GM19463 (cell line): ENCODE measurements at regions not wholly inside any gene's neighbourhood (a gene's known extent, or its start where the extent isn't known, plus 50 kb on each side); places are given as distances from the start of the nearest gene placed in this dataset.

ENCODE experiments used
- ATAC-seq: cut with Tn5 transposase; IDR thresholded peaks from one replicate; pipeline ENCODE4 v1.9.1; 2021; ENCODE audit warnings: mild to moderate bottlenecking, moderate library complexity; ENCODE audit not compliant: unreplicated experiment

DNA sequence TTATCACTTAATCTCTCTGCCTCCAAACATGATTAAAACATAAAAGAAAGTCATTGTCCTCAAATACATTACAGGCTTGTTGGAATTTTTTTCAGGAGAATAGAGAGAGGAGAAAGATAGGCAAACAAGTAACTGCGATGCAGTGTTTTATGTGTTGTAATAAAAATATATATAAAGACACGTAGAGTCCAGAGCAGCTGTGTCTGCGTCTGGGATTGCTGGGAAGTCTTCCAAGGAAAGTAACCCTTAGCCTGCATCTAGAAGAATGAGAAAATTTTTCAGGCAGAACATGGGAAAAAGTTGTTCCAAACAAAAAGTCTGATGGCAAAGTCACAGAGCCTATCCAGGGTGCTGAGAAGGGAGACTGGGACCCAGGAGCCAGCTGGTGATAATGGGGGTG lies 91.8 kb upstream of the ST6GAL2 start:
- no peak for ATAC-seq

DNA sequence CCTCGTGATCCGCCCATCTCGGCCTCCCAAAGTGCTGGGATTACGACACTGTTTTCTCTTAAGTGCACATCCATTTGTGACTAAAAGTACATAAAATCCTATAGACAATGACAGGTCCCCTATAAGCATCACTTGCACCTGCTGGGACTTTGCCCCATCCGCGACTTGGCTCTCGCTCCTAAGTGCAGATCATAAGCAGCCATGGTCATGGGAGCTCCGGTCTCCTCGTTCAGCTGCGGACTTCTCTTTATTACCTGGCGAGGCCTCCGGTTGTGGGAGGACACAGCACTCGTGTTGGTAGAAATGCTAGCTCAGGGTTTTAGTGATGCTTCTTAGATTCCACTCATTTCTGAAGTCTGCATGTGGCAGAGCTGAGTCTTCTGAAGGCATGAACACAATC lies 92.7 kb upstream of the ST6GAL2 start:
- ATAC-seq, result no peak

DNA sequence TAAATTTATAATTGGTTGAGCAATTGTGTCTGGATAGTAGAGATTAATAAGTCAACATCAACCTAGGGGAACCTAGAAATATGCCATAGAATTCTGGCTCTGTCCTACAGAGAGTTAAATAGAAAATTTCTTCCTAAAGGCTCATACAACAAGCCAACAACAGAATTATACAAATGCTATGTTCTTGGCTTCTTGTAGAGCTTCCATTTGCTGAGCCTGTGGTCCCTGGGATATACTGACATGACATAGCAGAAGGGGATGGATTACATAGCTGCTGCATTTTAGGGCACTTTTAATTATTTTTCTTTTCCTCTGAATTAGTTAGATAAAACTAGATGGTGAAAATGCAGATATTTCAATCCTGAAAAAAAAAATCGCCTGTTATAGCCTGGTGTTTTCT lies 95.5 kb upstream of the ST6GAL2 start:
- no peak for ATAC-seq

DNA sequence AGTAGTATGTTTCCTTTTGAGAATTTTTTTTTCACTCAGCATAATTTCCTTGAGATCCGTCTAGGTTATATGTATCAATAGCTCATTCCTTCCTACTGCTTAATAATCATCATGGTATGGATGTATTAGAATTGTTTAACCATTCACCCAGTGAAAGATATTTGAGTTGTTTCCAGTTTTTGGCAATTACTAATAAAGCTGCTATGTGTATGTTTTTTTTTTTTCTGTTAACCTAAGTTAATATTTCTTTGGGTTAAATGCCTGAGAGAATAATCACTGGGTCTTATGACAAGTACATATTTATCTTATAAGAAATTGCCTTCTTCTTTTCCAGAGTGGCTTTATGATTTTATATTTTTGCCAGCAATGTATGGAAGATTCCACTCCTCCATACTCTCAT lies 96.4 kb upstream of the ST6GAL2 start:
- ATAC-seq, result no peak

DNA sequence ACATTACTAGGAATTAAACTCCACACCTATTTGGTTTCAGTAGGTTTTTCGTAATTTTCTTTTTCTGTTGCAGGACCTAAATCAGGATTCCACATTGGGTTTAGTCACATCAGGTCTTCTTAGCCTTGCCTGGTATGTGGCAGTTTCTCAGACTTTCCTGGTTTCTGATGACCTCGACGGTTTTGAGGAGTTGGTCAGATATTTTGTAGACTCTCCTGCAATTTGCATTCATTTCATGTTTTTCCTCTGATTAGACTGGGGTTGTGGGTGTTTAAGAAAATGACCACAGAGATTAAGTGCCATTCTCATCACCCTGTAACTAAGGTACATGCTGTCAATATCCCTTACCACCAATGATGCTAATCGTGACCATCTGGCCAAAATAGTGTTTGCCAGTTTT lies 97.3 kb upstream of the ST6GAL2 start:
- ATAC-seq, result no peak

DNA sequence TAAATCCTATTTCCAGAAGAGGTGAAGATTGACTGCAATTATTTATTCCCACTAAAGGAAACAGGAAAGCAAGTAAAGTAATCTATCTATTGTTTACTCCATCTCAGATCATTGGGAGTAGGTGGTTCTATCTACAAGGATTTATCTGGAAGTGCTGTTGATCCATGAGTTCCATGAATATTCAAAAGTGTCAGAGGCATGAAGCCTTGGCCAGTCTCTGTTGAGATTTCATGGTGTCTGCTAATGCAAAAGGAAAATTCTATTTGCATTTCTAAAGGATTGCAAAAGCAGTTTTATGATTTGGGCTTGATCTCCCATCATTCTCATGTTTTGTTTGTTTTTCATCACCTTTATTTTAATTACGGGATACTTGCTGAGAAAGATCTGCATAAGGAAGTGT lies 102.4 kb upstream of the ST6GAL2 start:
- ATAC-seq, result no peak

DNA sequence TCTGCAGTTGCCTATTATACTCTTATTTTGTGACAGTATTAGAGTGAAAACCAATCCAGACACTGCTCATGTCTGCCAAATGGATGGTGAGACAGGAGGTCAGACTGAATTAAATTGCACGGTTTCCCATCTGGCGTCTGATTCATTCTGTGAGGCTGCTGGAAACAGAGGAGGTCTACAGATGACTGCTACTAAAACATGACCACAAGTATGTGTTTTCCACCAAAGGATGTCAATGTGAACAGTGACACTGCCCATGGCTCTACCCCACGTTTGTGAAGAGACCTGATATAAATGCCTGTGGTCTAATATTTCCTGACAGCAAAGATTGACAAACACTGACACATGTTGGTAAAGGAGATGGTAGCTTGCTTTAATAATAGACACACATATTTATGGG lies 104.3 kb upstream of the ST6GAL2 start:
- no peak for ATAC-seq

DNA sequence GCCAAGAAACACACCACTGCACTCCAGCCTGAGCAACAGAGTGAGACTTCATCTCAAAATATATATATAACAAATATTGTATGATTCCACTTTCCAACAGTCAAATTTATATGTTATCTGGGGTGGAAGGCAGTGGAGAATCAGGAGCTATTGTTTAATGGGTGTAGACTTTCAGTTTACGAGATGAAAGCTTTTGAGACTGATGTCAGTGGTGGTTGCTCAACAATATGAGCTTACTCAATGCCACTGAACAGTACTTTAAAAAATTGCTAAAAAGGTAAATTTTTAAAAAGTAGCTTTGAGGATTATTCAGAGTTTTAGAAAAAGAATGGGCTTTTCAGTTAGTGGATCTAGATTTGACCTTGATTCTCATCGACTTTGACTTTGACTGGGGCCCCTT lies 105.9 kb upstream of the ST6GAL2 start:
- no peak for ATAC-seq

DNA sequence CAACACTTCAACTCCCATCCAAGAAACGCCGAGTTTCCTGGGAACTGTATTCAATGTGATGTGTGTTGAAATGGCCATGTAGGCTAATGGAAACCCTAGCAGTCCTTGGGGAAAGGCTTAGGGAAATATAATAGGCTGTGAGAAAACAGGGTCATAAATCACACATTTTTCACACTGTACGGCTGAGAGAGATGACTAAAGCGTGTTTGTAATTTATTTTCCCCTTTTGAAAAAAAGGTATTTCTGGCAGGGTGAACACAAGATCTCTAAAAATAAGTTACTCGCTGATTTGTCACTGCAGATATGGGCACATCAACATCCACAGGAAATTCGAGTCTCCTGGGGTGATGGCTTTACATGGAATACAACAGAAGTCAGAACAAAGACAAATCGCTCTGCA lies 109.6 kb upstream of the ST6GAL2 start:
- ATAC-seq, result no peak

DNA sequence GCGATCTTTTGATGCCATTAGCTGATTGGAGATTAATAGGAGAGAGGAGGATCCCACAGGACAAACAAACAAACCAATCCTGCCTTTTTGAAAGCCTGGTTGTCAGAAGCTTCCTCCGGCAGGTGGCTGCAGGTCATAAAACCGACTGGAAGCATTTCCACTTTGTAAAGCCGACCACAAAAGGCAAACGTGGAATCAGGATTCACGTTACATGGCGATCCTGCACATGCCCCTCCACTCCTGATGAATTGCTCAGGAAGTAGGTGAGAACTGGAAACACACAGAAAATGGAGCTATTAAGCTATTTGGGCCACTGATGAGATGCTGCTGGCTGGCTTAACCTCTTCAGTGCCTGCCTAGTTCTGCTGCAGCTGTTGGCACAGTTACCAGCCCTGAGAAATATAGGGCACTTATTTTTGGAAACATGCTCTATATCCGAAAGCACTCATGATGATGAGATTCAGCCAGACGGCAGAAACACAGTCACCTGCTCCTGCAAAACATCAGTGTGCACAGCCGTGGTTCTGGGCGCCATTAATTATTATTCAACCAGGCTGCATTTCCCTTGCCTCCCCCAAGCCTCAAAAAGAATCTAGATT lies 110.3 kb upstream of the ST6GAL2 start:
- ATAC-seq, result no peak

DNA sequence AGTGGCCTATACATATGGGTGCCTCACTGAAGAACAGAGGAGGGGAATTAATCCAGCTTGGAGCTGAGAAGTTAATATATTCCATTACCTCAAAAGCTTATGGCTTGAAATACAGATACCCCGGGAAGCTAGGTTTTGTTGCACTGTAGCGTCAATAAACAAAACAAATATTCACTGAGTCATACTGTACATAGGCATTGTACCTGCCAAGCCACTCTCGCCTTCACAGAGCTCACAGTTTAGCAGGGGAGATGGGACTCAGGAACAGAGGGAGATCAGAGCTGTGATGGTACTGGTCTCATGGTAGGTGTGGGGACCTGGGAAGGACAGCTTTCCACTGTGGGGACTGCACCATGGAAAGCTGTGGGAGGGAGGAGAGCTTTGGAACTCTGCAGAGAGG lies 111.2 kb upstream of the ST6GAL2 start:
- no peak for ATAC-seq

DNA sequence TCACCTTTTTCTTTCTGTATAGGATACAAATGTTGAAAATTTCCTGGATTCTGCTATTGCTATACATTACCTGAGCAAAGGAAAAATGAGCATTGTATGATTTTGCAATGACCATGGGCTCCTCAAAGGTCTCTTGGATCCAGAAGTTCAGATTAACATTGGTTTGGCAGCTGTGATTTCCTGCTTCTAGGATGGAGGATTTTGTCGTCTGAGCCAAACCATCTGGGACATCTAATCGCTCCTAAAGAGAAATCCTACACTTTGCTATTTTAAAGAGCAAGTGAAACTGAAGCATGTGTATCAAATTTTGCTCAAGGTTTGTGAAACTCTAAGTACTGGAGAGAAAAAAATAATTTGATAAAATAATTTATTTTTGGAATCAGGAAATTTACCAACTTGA lies 115.1 kb upstream of the ST6GAL2 start:
- ATAC-seq, result no peak

DNA sequence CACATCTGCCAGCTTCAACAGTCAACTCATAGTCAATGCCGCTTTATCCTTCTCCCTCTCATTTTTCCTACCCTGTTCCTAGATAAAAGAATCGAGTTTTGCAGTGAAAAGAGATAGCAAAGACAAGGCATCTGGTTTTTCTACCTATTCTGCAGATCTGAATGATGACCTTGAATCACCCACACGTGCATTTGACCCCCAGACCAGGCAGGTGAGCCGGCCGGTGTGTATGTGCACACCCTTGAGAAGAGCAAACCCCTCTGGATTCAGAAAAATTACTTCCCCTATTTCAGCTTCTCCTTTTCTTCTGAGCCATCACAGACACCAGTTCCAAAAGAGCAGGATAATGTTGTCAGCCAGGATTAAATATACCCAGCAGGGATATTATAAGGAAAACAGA lies 115.6 kb upstream of the ST6GAL2 start:
- ATAC-seq, result no peak

DNA sequence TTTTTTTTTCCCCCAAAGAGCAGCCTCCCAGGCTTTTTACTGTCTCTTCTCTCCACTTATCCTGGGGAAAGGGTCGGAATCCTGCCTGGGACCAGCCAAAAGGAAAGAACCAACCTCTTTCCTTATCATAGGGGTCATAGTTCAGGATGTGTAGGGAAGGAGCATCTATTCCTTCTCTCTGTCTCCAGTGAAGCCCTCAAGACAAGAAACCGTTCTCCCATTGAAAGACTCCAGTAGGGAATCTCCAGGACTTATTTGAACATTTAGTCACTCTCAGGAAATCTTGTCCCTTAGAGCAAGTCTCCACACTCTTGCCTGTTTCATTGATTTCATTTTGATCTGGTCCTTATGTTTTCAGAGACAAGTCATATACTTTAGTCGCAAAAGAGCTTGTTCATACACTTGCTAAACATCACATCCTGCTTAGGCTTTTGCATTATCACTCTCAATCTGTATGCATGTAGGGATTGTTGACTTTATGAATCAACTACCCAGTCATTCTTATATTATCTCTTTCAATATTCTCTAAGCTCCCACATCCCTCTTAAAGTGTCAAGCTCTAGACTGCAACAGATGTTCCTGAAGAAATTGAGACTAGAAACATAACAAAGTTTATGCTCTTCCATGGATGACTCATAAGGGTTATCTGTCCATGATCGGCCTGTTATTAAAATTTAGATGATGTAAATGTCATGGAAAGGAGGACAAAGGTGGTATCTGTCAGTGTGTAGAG lies 116.2 kb upstream of the ST6GAL2 start:
- no peak for ATAC-seq

DNA sequence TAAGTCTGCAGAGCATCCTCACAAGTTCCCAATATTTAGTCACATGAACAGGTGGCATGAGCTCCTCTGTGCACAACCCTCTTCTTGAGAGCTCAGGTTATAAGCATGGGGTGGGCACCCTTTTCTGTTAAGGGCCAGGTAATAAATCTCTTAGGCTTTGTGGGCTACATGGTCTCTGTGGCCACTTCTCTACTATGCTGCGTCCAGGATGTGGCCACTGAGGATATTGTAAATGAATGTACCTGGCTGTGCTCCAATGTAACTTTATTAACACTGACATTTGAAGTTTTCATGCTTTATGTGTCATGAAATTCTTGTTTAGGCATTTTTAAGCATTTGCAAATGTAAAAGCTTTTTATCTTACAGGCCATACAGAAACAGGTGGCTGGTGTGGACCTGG lies 116.8 kb upstream of the ST6GAL2 start:
- ATAC-seq, result no peak

DNA sequence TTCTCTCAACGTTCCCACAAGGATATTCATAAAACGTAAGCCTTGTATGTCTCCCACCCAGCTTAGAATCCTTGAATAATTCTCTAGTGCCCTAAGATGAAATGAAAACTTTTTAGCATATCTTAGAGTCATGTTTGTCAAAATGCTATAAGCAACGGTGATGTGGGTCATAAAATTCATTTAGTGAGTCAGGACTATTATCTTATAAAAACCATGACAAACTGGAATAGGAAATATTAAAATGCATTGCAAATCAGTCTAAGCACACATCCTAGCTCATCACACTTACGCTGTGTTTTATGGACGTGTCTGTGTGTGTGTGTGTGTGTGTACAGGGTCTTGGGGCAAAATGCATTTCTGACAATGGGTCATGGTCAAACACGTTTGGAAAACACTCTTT lies 119.9 kb upstream of the ST6GAL2 start:
- ATAC-seq, result no peak

DNA sequence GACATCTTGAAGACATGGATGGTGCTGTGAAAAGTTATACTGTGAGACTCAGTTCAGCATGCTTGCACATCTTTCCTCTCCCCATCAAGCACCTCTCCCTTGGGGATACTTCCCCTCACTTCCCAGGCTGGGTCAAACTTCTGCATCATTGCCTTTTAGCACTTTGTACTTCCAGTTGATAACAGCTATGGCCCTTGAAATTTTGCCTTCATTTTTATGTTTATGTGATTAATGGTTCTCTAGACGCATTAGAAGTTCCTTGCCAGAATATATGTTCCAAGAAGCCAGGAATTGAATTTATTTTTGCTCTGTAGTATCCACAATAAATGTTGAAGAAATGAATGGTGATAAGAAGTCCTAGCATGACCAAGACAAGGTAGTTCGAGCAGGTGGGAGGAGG lies 120.9 kb upstream of the ST6GAL2 start:
- no peak for ATAC-seq

DNA sequence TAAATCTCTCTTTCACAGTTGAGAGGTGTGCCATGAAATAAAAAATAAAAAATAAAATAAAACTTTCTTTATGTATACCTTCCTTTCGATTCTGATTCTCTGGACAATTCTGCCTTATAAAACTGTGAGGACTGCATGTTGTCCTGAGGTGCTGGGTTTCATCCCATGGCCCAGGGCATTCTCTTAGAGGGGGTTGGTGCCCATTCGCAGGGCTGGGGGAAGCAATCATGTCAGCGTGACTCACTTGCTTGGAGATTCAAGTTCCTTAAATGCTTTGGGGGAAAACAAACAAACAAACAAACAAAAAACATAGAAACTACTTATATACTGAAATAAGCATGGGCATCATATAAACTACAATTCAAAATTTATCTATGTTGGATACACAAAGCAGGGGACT lies 122.0 kb upstream of the ST6GAL2 start:
- no peak for ATAC-seq

DNA sequence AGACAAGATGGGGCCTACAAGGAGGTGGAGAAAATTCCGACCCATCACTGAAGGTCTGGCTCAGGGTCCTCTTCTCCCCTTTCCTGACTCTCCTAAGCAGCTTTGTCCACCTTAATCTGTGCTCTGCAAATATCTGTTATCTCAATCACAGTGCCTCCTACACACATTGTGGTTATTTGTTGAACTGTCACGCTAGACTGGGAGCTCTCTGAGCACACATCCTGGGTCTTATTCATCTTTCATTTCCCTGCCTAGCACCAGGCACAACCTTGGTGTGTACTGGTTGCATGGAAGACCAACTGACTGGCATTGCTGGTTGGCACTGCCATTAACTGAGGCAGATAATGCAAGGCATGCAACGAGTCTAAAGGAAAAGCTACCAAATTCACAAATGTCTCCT lies 122.9 kb upstream of the ST6GAL2 start:
- no peak for ATAC-seq

DNA sequence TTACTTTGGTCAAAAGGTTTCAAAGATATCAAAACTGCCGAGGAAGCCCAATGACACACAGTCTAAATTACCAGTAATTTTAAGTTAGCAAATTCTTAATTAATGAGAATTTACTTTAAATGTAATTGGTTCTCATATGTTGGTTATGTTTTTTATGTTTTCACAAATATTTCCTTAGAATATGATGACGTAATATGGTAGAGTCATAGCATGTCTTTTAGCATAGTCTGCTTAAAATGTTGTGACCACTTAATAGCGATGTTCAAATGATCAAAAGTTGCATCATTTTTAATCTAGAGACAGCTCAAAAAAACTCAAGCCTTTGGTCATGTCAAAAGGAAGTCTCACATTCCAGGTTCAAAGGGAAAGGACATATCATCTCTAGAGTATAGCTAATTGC lies 123.3 kb upstream of the ST6GAL2 start:
- no peak for ATAC-seq

DNA sequence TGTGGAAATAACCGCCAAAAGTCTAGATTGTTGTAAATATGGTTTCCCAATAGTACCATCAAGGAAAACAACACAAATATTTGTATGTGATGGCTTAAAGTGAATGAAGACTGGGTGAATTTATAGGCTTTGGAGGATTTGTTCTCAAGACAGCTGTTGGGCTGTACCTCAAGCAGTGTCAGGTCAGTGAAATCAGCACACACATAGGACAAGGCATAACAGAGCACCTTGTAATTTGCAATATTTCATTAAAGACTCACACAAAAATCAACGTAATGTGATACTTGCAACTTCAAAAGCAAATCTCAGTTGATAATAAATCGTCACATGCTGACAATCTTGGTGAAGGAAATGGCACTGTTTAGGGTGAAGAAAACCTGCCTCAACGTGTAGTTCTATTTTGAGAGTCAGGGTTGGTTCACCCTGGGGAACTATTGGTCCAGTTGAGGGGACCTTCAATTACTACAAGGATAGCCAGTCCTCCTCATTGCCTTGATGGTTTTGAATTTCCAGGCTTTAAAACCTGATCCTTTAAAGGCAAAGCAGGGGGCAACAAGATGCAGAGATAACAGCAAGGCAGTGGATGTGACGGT lies 126.8 kb upstream of the ST6GAL2 start:
- no peak for ATAC-seq

DNA sequence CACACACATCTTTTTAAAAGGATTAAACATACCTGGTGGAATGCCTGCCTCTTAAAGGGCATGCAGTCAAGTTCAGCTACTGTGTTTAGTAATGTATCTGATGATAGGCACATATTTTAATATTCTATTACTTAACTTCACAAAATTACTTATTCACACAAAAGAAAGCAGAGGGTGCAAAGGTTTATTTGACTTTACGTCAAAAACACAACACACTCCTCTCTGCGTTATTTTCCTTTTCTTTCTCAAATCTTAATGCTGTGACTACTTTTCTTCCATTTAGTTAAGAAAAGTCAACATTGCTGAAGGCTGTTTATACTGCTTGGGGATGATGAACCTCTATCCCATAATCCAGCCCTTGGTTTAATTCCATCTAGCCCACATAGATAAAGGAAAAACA lies 127.9 kb upstream of the ST6GAL2 start:
- ATAC-seq, result no peak

DNA sequence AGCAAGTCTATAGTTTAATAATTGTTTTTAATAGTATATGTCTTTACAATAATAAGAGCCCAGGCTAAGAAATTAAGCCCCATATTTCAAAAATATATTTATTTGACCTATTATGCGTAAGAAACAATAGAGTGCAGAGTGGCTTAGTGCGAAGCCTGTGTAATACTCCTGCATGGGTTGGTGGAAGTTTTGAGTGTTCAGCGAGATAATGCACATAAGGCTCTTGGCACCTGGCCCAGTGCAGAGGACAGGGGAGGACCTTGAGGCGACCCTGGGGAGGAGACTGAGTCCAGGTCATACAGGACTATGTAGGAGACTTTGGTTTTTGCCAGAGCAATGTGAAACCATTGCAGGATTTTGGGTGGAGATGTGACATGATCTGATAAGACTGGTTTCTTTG lies 132.4 kb upstream of the ST6GAL2 start:
- ATAC-seq, result no peak
